Rectal smooth muscle tissue (tissue), 1 donor: ENCODE measurements at regions not wholly inside any gene's neighbourhood (a gene's known extent, or its start where the extent isn't known, plus 50 kb on each side); places are given as distances from the start of the nearest gene placed in this dataset.

Source experiments
- H3K27ac ChIP-seq: one replicate; pipeline ENCODE4 v1.7.0; 2013; ENCODE audit warnings: low read depth, low read length, inconsistent platforms
- H3K27me3 ChIP-seq: one replicate; pipeline ENCODE4 v1.7.0; 2013; ENCODE audit warnings: low read length; ENCODE audit not compliant: control insufficient read depth, insufficient read depth
- H3K36me3 ChIP-seq: one replicate; pipeline ENCODE4 v1.7.0; 2013; ENCODE audit warnings: low read length; ENCODE audit not compliant: control insufficient read depth, insufficient read depth
- H3K4me1 ChIP-seq: one replicate; pipeline ENCODE4 v1.7.0; 2013; ENCODE audit warnings: low read length; ENCODE audit not compliant: control insufficient read depth, insufficient read depth
- H3K4me3 ChIP-seq: one replicate; pipeline ENCODE4 v1.7.0; 2013; ENCODE audit warnings: low read length
- H3K9ac ChIP-seq: one replicate; pipeline ENCODE4 v1.7.0; 2013; ENCODE audit warnings: low read length

DNA sequence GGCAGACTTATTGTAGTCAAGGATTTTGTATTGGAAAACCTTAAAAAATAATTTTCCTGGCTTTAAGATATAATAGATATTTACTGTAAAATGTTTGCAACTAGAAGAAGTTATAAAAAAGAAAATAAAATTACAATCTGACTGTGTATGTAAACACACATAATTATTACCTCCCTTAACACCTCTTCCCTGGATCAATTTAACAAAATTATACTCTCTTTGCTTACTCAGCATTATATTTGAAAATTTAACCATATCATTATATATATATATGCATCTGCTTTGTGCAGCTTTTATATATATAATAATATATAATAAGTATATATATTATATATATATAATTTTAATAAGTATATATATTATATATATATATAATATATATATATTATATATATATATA, 131.7 kb upstream of the FAM98A start:
- Histone ChIP-seq H3K36me3 (no peaks in the 10 kb centered on the region), H3K27me3 (no peaks in the 10 kb centered on the region), H3K4me1 (no peaks in the 10 kb centered on the region), H3K27ac (no peak overlapping the region), H3K9ac (no peak overlapping the region), H3K4me3 (no peak overlapping the region)

DNA sequence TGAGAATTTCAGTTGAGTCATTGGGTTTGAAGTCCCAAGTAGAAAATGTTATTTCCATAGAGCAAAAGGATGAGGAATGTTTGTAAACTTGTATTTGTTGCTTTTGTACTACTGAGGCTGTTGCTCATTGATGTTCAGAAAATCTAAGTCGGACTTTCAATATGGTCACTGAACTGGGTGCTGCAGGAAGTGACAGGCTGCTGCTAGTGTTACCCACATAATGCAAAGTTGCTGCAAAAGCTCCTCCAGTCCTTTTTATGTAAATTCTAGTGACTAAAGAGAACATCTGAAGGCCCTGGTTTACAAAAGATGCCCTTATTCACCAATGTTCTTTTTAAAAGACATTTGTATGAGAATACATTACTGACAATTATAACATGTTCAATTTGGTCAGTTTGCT, 131.1 kb upstream of the FAM98A start:
- H3K27ac ChIP-seq = no peak overlapping the region
- H3K4me1 ChIP-seq = no peaks in the 10 kb centered on the region
- H3K9ac ChIP-seq = no peak overlapping the region
- H3K27me3 ChIP-seq = no peaks in the 10 kb centered on the region
- H3K36me3 ChIP-seq = no peaks in the 10 kb centered on the region
- H3K4me3 ChIP-seq = no peak overlapping the region

DNA sequence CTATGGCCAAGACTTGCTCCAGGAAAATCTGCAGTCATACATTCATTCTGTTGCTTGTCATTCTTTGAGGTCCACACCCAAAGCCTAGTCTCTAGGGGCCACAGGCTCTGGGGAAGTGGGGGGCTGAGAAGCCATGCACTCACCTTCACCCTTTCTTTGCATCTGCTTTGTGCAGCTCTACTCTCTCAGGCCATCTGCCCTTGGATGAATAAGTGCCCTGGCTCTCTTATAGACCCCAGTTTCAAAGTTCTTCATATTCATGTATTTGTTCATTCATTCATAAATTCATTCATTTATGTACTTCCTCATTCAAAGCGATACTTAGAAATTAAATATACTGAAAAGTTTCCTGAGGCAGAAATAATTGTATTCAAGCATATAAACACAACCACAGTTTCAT, 130.3 kb upstream of the FAM98A start:
- no peak overlapping the region for H3K27ac ChIP-seq
- H3K27me3 ChIP-seq = no peaks in the 10 kb centered on the region
- no peaks in the 10 kb centered on the region for H3K4me1 ChIP-seq

DNA sequence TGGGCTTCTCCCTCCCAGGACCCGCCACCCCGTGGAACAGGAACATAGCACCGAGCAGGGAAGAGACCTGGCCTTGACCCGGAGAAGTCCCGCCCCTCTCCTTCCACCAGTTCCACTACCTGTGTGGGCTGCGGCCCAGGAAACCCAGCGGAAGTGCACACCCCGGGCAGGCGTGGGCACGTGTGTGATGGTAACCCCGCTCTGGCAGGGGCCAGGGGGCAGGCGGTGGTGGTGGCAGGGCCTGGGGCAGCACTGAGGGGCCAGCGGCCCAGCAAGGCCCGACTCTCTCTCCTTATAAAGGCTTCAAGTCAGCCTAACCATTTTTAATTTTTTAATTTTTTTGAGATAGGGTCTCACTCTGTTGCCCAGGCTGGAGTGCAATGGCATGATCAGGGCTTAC, 129.0 kb upstream of the FAM98A start:
- Histone ChIP-seq H3K9ac (no peak overlapping the region), H3K36me3 (no peaks in the 10 kb centered on the region), H3K4me3 (no peak overlapping the region), H3K27me3 (no peaks in the 10 kb centered on the region), H3K4me1 (no peaks in the 10 kb centered on the region), H3K27ac (no peak overlapping the region)

More for the DNA sequence above, 130.3 kb upstream of the FAM98A start:
- Histone ChIP-seq H3K9ac (no peak overlapping the region), H3K36me3 (no peaks in the 10 kb centered on the region), H3K4me3 (no peak overlapping the region)

DNA sequence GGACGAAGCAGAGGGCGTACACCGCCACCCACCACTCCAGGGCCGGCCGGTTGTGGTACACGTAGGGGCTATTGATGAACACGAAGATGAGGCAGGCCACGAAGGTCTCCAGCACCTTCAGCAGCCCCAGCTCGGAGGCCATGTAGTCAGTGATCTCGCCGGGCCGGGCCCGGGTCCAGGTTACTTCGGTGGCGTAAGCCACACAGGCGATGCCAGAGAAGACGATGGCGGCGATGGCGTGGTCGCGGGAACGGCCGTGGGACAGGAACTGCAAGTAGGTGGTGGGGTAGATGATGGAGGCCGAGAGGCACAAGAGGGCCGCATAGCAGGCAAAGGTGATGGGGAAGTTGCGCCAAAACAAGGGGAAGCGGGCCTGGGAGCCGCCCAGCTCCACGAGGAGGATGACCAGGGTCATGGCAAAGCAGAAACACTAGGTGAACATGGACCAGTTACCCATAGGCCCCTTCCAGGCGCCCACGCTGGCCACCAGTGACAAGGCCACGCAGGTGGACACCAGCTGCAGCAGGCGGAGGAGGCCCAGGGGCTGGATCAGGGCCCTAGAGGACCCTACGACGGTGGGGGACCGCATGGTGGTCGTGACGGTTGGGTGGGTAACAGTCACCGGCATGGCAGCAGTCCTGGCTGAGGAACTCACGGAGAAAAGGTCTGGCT, 128.4 kb upstream of the FAM98A start:
- H3K27ac ChIP-seq = no peak overlapping the region
- no peak overlapping the region for H3K9ac ChIP-seq
- no peaks in the 10 kb centered on the region for H3K4me1 ChIP-seq
- no peak overlapping the region for H3K4me3 ChIP-seq
- H3K27me3 ChIP-seq = no peaks in the 10 kb centered on the region
- no peaks in the 10 kb centered on the region for H3K36me3 ChIP-seq

DNA sequence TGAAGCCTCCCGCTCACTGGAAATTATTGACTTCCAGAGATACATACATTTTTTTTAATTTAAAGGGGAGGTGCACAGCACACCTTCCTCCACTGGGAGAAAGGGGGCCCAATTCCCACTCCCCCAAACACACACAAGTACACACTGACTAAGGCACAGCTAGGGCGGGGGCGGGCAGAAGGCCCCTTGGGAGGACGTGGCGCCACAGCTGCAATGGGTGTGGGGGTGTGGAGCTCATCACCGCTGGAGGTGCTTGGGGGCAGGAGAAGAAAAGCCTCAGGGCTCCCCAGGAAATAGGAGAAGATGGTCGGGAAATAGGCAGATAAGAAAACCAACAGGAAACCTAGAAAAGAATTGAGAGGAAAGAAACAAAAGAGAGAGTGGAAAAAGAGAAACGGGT, 127.3 kb upstream of the FAM98A start:
- H3K9ac ChIP-seq = no peak overlapping the region
- no peak overlapping the region for H3K27ac ChIP-seq
- no peak overlapping the region for H3K4me3 ChIP-seq
- H3K4me1 ChIP-seq = no peaks in the 10 kb centered on the region
- no peaks in the 10 kb centered on the region for H3K36me3 ChIP-seq
- no peaks in the 10 kb centered on the region for H3K27me3 ChIP-seq

DNA sequence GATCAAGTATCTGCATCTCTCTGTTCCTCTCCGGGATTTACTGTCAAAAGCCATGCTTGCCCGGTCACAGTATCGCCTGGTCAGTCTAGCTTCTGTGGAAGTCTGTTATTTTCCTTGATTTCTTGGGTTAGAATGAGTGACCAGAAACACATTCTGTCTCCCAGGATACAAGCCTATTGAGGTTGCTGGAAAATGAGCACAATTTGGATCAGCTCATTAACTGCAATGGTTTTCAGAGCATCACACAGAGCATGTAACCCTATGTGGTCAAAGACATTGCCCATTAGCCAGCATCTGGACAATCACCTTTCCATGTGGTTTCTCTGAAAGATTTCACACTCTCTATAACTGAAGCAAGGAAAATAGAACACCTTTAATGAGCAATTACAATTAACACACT, 124.2 kb upstream of the FAM98A start:
- H3K27me3 ChIP-seq = no peaks in the 10 kb centered on the region
- H3K4me3 ChIP-seq = no peak overlapping the region
- no peak overlapping the region for H3K27ac ChIP-seq
- H3K4me1 ChIP-seq = no peaks in the 10 kb centered on the region
- H3K36me3 ChIP-seq = no peaks in the 10 kb centered on the region
- H3K9ac ChIP-seq = no peak overlapping the region

DNA sequence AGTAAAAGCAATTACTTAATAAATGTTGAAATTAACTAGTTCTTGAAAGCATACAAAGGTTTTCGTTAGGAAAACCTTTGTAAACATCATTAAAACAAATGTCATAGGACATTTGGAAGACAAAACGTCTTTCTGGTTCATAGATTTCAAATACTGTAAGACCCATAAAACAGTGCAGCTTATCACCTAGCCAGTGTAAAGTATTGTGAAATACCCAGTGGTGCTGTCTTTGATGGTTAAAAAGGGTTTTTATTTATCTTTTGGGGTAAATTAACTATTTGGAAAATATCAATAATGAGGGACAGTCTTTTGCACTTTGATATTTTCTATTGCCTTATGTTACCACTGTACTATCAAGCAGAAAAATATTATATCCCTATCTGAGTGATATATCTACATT, 120.0 kb upstream of the FAM98A start:
- Histone ChIP-seq H3K27me3 (no peaks in the 10 kb centered on the region), H3K36me3 (no peaks in the 10 kb centered on the region), H3K4me1 (no peaks in the 10 kb centered on the region), H3K4me3 (no peak overlapping the region), H3K27ac (no peak overlapping the region), H3K9ac (no peak overlapping the region)

DNA sequence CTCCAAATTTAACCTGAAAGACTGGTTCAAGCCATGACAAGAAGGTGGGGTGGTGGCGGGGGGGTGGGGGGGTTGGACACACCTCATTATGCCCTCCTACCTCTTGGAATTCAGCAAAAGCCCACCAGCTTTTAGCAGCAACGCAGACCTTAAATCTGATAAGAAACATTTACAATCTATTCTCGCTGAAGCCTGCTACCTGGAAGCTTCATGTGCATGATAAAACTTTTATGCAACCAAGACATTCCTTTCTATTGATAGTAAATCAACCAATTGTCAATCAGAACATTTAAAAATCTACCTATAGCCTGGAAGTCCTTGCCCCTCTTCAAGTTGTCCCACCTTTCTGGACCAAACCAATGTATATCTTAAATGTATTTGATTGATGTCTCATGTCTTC, 113.6 kb upstream of the FAM98A start:
- no peaks in the 10 kb centered on the region for H3K27me3 ChIP-seq
- no peak overlapping the region for H3K27ac ChIP-seq
- H3K4me1 ChIP-seq = no peaks in the 10 kb centered on the region
- H3K36me3 ChIP-seq = no peaks in the 10 kb centered on the region
- H3K4me3 ChIP-seq = no peak overlapping the region
- no peak overlapping the region for H3K9ac ChIP-seq

DNA sequence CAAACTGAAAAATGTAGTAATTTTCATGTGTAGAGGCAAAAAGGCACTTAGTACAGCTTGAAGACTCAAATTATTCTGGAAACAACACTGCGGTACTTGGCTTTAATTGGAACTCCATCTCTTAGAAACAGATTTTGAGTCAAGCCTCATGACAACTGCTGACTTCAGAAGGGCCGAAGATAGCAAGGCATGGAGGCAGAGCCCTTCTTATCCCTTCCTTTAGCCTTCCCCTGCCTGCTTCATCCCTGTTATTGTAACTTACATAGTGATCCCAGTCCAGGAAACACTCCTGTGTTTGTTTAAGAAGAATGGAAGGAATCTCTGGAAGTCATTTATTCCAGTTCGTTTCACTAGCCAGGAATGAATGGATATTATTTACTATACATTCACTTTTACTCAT, 110.9 kb upstream of the FAM98A start:
- Histone ChIP-seq H3K4me3 (no peak overlapping the region), H3K36me3 (no peaks in the 10 kb centered on the region), H3K4me1 (no peaks in the 10 kb centered on the region), H3K27ac (no peak overlapping the region), H3K9ac (no peak overlapping the region), H3K27me3 (no peaks in the 10 kb centered on the region)

DNA sequence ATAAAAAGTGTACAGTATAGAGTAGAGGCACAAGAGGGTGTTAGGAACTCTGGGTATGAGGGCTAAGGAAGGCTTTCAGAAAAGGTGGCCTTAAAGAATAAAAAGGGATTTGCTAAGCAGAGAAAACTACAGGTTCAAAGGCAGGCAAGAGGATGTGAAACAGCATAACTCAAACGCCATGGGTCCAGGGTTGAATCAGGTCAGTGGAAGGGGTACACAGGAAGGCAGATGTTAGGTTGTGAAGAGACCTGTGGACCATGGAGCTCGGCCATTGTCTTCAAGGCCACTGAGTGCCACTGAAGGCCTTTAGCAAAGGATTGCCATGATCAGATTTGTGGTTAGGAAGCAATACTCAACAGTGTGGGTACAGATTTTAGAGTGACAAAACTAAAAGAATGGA, 108.2 kb upstream of the FAM98A start:
- Histone ChIP-seq H3K36me3 (no peaks in the 10 kb centered on the region), H3K27ac (no peak overlapping the region), H3K9ac (no peak overlapping the region), H3K27me3 (no peaks in the 10 kb centered on the region), H3K4me1 (no peaks in the 10 kb centered on the region), H3K4me3 (no peak overlapping the region)

DNA sequence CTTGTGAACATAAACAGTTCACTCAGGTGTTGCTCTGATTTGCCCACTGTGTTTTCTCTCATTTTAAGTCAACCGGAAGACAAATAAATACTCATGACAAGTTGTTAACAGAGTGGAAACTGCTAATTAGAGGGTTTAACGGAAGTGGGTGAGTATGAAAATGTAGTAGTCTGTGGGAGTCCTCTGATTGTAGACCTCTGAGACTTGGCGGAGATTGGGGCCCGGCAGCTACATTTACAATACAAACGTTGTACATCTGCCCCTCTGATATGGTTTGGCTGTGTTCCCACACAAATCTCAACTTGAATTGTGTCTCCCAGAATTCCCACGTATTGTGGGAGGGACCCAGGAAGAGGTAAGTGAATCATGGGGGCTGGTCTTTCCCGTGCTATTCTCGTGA, 107.3 kb upstream of the FAM98A start:
- no peak overlapping the region for H3K4me3 ChIP-seq
- H3K36me3 ChIP-seq = no peaks in the 10 kb centered on the region
- H3K9ac ChIP-seq = no peak overlapping the region
- H3K27ac ChIP-seq = no peak overlapping the region
- no peaks in the 10 kb centered on the region for H3K4me1 ChIP-seq
- no peaks in the 10 kb centered on the region for H3K27me3 ChIP-seq

DNA sequence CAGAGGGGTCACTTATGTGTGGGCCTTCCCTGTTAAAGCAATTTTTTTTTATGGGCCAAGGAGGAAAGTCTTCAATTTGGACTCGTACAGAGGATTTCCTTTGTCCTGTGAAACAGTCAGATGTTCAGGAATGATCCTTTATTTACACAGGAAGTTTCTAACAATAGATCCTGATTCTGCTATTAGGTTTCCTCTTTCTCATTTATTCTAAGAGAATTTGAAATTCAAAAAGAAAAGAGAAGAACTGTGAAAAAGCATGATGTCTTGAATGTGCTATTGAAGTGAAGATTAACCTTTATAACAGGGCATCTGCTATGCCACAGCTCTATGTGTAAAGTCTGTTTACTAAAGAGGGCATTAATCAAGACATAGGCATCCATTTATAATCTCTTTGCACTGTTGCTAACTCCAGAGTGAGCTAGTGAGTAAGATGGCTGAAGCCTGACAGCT, 105.3 kb upstream of the FAM98A start:
- Histone ChIP-seq H3K27ac (no peak overlapping the region), H3K27me3 (no peaks in the 10 kb centered on the region), H3K4me1 (no peaks in the 10 kb centered on the region), H3K36me3 (no peaks in the 10 kb centered on the region), H3K9ac (no peak overlapping the region), H3K4me3 (no peak overlapping the region)
